Dendritic cell treated with granulocyte-macrophage colony-stimulating factor and Interleukin-4, amounts not matched to agents 40 ng/mL and 50 ng/mL, for 4 days (primary cell): ENCODE measurements at regions not wholly inside any gene's neighbourhood (a gene's known extent, or its start where the extent isn't known, plus 50 kb on each side); places are given as distances from the start of the nearest gene placed in this dataset.

Experiments
- H3K27ac Mint-ChIP-seq: one replicate; pipeline ENCODE4 v1.8.0; 2022; ENCODE audit warnings: mild to moderate bottlenecking, mixed read lengths
- H3K27me3 Mint-ChIP-seq: one replicate; pipeline ENCODE4 v1.8.0; 2022; ENCODE audit warnings: mild to moderate bottlenecking, mixed read lengths
- H3K36me3 Mint-ChIP-seq: one replicate; pipeline ENCODE4 v1.8.0; 2022; ENCODE audit warnings: low read depth, mixed read lengths
- H3K4me1 Mint-ChIP-seq: one replicate; pipeline ENCODE4 v1.8.0; 2022; ENCODE audit warnings: low read depth, mixed read lengths
- H3K4me3 Mint-ChIP-seq: one replicate; pipeline ENCODE4 v1.8.0; 2022; ENCODE audit warnings: mild to moderate bottlenecking, moderate library complexity, mixed read lengths
- H3K9me3 Mint-ChIP-seq: one replicate; pipeline ENCODE4 v1.8.0; 2022; ENCODE audit warnings: mixed read lengths
- intact Hi-C: fragments of 100-400 bp; cut with micrococcal nuclease; formaldehyde crosslinking; loops from one replicate; pipeline ENCODE4 v1.15.0; 2022

GRCh38 chr2:21945658-21946057 lies 821.9 kb downstream of the TDRD15 start:
- no peaks in the 10 kb centered on the region for H3K4me1 Mint-ChIP-seq
- intact Hi-C loops = no loop called here
- no peaks in the 10 kb centered on the region for H3K27me3 Mint-ChIP-seq
- no peaks in the 10 kb centered on the region for H3K36me3 Mint-ChIP-seq
- no peak overlapping the region for H3K27ac Mint-ChIP-seq
- no peak overlapping the region for H3K4me3 Mint-ChIP-seq
- H3K9me3 Mint-ChIP-seq = peaks cover 31% of the 10 kb centered on the region

DNA sequence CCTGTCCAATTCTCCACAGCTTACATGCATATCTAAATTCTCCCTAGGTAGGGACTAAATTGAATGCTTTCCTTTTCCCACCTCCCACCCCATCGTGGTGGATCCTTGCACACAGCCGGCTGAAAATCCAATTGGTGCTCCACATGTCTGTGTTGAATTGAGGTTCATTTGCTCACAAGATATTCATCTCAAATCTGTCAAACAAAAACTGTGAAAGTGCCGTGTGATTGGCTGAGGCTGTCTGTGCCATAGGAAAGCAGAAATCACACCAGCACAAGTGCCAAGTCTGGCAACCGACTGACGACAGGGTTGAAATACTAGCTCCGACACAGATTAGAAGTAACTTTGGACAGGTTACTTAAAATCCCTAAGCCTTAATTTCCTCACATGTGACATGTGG lies 823.3 kb downstream of the TDRD15 start:
- H3K4me1 Mint-ChIP-seq = no peaks in the 10 kb centered on the region

GRCh38 chr2:21966139-21966538 lies 842.4 kb downstream of the TDRD15 start:
- Mint-ChIP-seq H3K9me3 (peaks cover 8% of the 10 kb centered on the region), H3K4me3 (no peak overlapping the region), H3K27me3 (no peaks in the 10 kb centered on the region), H3K36me3 (no peaks in the 10 kb centered on the region), H3K27ac (no peak overlapping the region), H3K4me1 (no peaks in the 10 kb centered on the region)
- intact Hi-C loops = no loop called here

More for the DNA sequence above, 823.3 kb downstream of the TDRD15 start:
- Mint-ChIP-seq H3K4me3 (no peak overlapping the region), H3K27ac (no peak overlapping the region), H3K27me3 (no peaks in the 10 kb centered on the region), H3K9me3 (peaks cover 29% of the 10 kb centered on the region), H3K36me3 (no peaks in the 10 kb centered on the region)
- intact Hi-C loops = no loop called here

GRCh38 chr2:21970971-21971370 lies 847.2 kb downstream of the TDRD15 start:
- intact Hi-C loops = no loop called here
- Mint-ChIP-seq H3K9me3 (peaks cover 4% of the 10 kb centered on the region), H3K4me3 (no peak overlapping the region), H3K4me1 (no peaks in the 10 kb centered on the region), H3K27me3 (no peaks in the 10 kb centered on the region), H3K27ac (no peak overlapping the region), H3K36me3 (no peaks in the 10 kb centered on the region)

- no peak overlapping the region for H3K27ac Mint-ChIP-seq
- no peaks in the 10 kb centered on the region for H3K4me1 Mint-ChIP-seq
- H3K27me3 Mint-ChIP-seq = no peaks in the 10 kb centered on the region
- H3K4me3 Mint-ChIP-seq = no peak overlapping the region
- no peaks in the 10 kb centered on the region for H3K36me3 Mint-ChIP-seq
- H3K9me3 Mint-ChIP-seq = peaks cover 6% of the 10 kb centered on the region
- intact Hi-C loops = no loop called here
Measured at GRCh38 chr2:21972586-21972985, 848.8 kb downstream of the TDRD15 start.

DNA sequence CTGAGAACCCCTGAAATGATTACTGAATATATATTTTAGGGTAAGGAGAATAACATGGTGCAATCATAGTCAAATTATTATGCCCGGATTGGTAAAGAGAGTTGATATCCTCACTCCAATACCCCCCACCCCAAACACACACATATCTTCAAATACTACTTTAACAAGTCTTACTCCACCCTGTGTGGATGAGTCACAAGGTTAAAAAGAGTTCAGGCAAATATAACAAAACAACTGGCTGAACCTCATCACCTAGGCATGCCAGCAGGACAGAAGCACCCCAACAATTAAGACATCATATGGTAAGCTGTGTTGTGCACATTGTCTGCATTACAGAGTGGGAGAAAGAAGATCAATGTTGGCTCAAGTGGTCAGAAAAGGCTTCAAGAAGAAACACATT lies 857.4 kb downstream of the TDRD15 start:
- Mint-ChIP-seq H3K27ac (no peak overlapping the region), H3K27me3 (no peaks in the 10 kb centered on the region), H3K4me1 (no peaks in the 10 kb centered on the region), H3K36me3 (no peaks in the 10 kb centered on the region), H3K4me3 (no peak overlapping the region), H3K9me3 (peaks cover 40% of the 10 kb centered on the region)
- intact Hi-C loops = no loop called here

- intact Hi-C loops = no loop called here
- Mint-ChIP-seq H3K27ac (no peak overlapping the region), H3K36me3 (no peaks in the 10 kb centered on the region)
Measured at GRCh38 chr2:21993002-21993401, 869.2 kb downstream of the TDRD15 start.

GRCh38 chr2:21996339-21996738 lies 872.6 kb downstream of the TDRD15 start:
- intact Hi-C loops = no loop called here
- Mint-ChIP-seq H3K27ac (no peak overlapping the region), H3K36me3 (no peaks in the 10 kb centered on the region), H3K4me3 (no peak overlapping the region), H3K9me3 (peaks cover 52% of the 10 kb centered on the region), H3K27me3 (no peaks in the 10 kb centered on the region), H3K4me1 (no peaks in the 10 kb centered on the region)

More at GRCh38 chr2:21993002-21993401, 869.2 kb downstream of the TDRD15 start:
- Mint-ChIP-seq H3K4me1 (no peaks in the 10 kb centered on the region), H3K9me3 (peaks cover 59% of the 10 kb centered on the region), H3K27me3 (no peaks in the 10 kb centered on the region), H3K4me3 (no peak overlapping the region)

- H3K4me1 Mint-ChIP-seq = no peaks in the 10 kb centered on the region
- intact Hi-C loops = no loop called here
- H3K9me3 Mint-ChIP-seq = peaks cover 24% of the 10 kb centered on the region
- no peaks in the 10 kb centered on the region for H3K27me3 Mint-ChIP-seq
- no peak overlapping the region for H3K4me3 Mint-ChIP-seq
- H3K27ac Mint-ChIP-seq = no peak overlapping the region
- no peaks in the 10 kb centered on the region for H3K36me3 Mint-ChIP-seq
Measured at GRCh38 chr2:21999522-21999921, 875.8 kb downstream of the TDRD15 start.

GRCh38 chr2:22002066-22002465 lies 878.3 kb downstream of the TDRD15 start:
- Mint-ChIP-seq H3K36me3 (no peaks in the 10 kb centered on the region), H3K27me3 (no peaks in the 10 kb centered on the region), H3K4me3 (no peak overlapping the region), H3K9me3 (peaks cover 5% of the 10 kb centered on the region), H3K27ac (no peak overlapping the region), H3K4me1 (no peaks in the 10 kb centered on the region)
- intact Hi-C loops = no loop called here

- intact Hi-C loops = no loop called here
- Mint-ChIP-seq H3K9me3 (peaks cover 5% of the 10 kb centered on the region), H3K27me3 (no peaks in the 10 kb centered on the region), H3K36me3 (no peaks in the 10 kb centered on the region), H3K4me3 (no peak overlapping the region), H3K4me1 (no peaks in the 10 kb centered on the region), H3K27ac (no peak overlapping the region)
Measured at GRCh38 chr2:22003270-22003669, 879.5 kb downstream of the TDRD15 start.

GRCh38 chr2:22011048-22011447 lies 887.3 kb downstream of the TDRD15 start:
- Mint-ChIP-seq H3K27me3 (no peaks in the 10 kb centered on the region), H3K4me3 (no peak overlapping the region), H3K27ac (no peak overlapping the region), H3K36me3 (no peaks in the 10 kb centered on the region), H3K4me1 (no peaks in the 10 kb centered on the region), H3K9me3 (peaks cover 15% of the 10 kb centered on the region)
- intact Hi-C loops = no loop called here

- H3K4me1 Mint-ChIP-seq = no peaks in the 10 kb centered on the region
- H3K27me3 Mint-ChIP-seq = no peaks in the 10 kb centered on the region
- H3K36me3 Mint-ChIP-seq = no peaks in the 10 kb centered on the region
- H3K9me3 Mint-ChIP-seq = no peaks in the 10 kb centered on the region
- intact Hi-C loops = no loop called here
- H3K27ac Mint-ChIP-seq = no peak overlapping the region
- H3K4me3 Mint-ChIP-seq = no peak overlapping the region
Measured at GRCh38 chr2:22020091-22020742, 896.4 kb downstream of the TDRD15 start.

GRCh38 chr2:22027345-22028005 lies 903.7 kb downstream of the TDRD15 start:
- no peak overlapping the region for H3K27ac Mint-ChIP-seq
- H3K36me3 Mint-ChIP-seq = no peaks in the 10 kb centered on the region
- H3K4me3 Mint-ChIP-seq = no peak overlapping the region
- intact Hi-C loops = no loop called here
- H3K4me1 Mint-ChIP-seq = no peaks in the 10 kb centered on the region
- H3K9me3 Mint-ChIP-seq = no peaks in the 10 kb centered on the region
- H3K27me3 Mint-ChIP-seq = no peaks in the 10 kb centered on the region

GRCh38 chr2:22035361-22035830 lies 911.6 kb downstream of the TDRD15 start:
- H3K4me1 Mint-ChIP-seq = no peaks in the 10 kb centered on the region
- H3K4me3 Mint-ChIP-seq = no peak overlapping the region
- H3K27me3 Mint-ChIP-seq = no peaks in the 10 kb centered on the region
- intact Hi-C loops = no loop called here
- no peaks in the 10 kb centered on the region for H3K36me3 Mint-ChIP-seq
- peaks cover 9% of the 10 kb centered on the region for H3K9me3 Mint-ChIP-seq
- no peak overlapping the region for H3K27ac Mint-ChIP-seq
